Astrocyte (in vitro differentiated cells and primary cell): ENCODE measurements at regions not wholly inside any gene's neighbourhood (a gene's known extent, or its start where the extent isn't known, plus 50 kb on each side); places are given as distances from the start of the nearest gene placed in this dataset.

ENCODE experiments used
- DNase-seq: peaks from one replicate; pipeline ENCODE4 v3.0.0-alpha.2; 2010; ENCODE audit warnings: low read depth
- FAIRE-seq: peaks from 2 replicates; lab custom pipeline; 2011; peaks lifted over from hg19 to GRCh38; lab: Jason Lieb, UNC
- H2AFZ ChIP-seq: 2 replicates; pipeline ENCODE4 v1.6.0; 2012; ENCODE audit warnings: low read depth, low read length, inconsistent platforms
- H3K27ac ChIP-seq: 2 replicates; pipeline ENCODE4 v1.5.1; 2011; ENCODE audit warnings: low read depth, low read length, inconsistent platforms
- H3K27me3 ChIP-seq: 2 replicates; pipeline ENCODE4 v1.6.0; 2011; ENCODE audit warnings: low read length, inconsistent platforms; ENCODE audit not compliant: insufficient read depth
- H3K36me3 ChIP-seq: 2 replicates; pipeline ENCODE4 v1.5.1; 2011; ENCODE audit warnings: low read length, inconsistent platforms; ENCODE audit not compliant: insufficient read depth
- H3K4me1 ChIP-seq: 2 replicates; pipeline ENCODE4 v1.5.1; 2011; ENCODE audit warnings: low read length, inconsistent platforms; ENCODE audit not compliant: insufficient read depth
- H3K4me2 ChIP-seq: 2 replicates; pipeline ENCODE4 v1.6.0; 2012; ENCODE audit warnings: low read length, inconsistent platforms
- H3K4me3 ChIP-seq: 2 replicates; pipeline ENCODE4 v1.5.1; 2011; ENCODE audit warnings: low read depth, mild to moderate bottlenecking, low read length, inconsistent platforms; ENCODE audit not compliant: insufficient read depth
- H3K79me2 ChIP-seq: 2 replicates; pipeline ENCODE4 v1.6.0; 2012; ENCODE audit warnings: mild to moderate bottlenecking, low read length, inconsistent platforms; ENCODE audit not compliant: insufficient read depth
- H3K9ac ChIP-seq: 2 replicates; pipeline ENCODE4 v1.6.0; 2012; ENCODE audit warnings: mild to moderate bottlenecking, low read length, inconsistent platforms
- H3K9me3 ChIP-seq: 2 replicates; pipeline ENCODE4 v1.5.1; 2012; ENCODE audit warnings: low read depth, mild to moderate bottlenecking, low read length, inconsistent platforms; ENCODE audit not compliant: insufficient read depth
- H4K20me1 ChIP-seq: 2 replicates; pipeline ENCODE4 v1.6.0; 2012; ENCODE audit warnings: low read length, inconsistent platforms; ENCODE audit not compliant: insufficient read depth
- H3K27ac Mint-ChIP-seq: one replicate; pipeline ENCODE4 v1.8.0; 2021; ENCODE audit warnings: mild to moderate bottlenecking, mixed read lengths; ENCODE audit not compliant: unreplicated experiment
- H3K27me3 Mint-ChIP-seq: one replicate; pipeline ENCODE4 v1.8.0; 2021; ENCODE audit warnings: low read depth, mixed read lengths; ENCODE audit not compliant: unreplicated experiment
- H3K36me3 Mint-ChIP-seq: one replicate; pipeline ENCODE4 v1.8.0; 2021; ENCODE audit warnings: low read depth, mixed read lengths; ENCODE audit not compliant: unreplicated experiment
- H3K4me1 Mint-ChIP-seq: one replicate; pipeline ENCODE4 v1.8.0; 2021; ENCODE audit warnings: low read depth, mixed read lengths; ENCODE audit not compliant: unreplicated experiment
- H3K4me3 Mint-ChIP-seq: one replicate; pipeline ENCODE4 v1.8.0; 2021; ENCODE audit warnings: mild to moderate bottlenecking, moderate library complexity, mixed read lengths; ENCODE audit not compliant: unreplicated experiment
- H3K9me3 Mint-ChIP-seq: one replicate; pipeline ENCODE4 v1.8.0; 2021; ENCODE audit warnings: mild to moderate bottlenecking, mixed read lengths; ENCODE audit not compliant: unreplicated experiment
- EZH2 ChIP-seq: IDR thresholded peaks from 2 replicates; pipeline ENCODE4 v1.6.1; 2012; ENCODE audit warnings: mild to moderate bottlenecking, low read length, inconsistent platforms; ENCODE audit not compliant: insufficient read depth
- TF ChIP-seq, protein P1 (sequence below): IDR thresholded peaks from 2 replicates; pipeline ENCODE4 v1.5.1; 2011; ENCODE audit warnings: low read depth, mild to moderate bottlenecking, inconsistent platforms, low read length, moderate library complexity; ENCODE audit not compliant: insufficient read depth

DNA sequence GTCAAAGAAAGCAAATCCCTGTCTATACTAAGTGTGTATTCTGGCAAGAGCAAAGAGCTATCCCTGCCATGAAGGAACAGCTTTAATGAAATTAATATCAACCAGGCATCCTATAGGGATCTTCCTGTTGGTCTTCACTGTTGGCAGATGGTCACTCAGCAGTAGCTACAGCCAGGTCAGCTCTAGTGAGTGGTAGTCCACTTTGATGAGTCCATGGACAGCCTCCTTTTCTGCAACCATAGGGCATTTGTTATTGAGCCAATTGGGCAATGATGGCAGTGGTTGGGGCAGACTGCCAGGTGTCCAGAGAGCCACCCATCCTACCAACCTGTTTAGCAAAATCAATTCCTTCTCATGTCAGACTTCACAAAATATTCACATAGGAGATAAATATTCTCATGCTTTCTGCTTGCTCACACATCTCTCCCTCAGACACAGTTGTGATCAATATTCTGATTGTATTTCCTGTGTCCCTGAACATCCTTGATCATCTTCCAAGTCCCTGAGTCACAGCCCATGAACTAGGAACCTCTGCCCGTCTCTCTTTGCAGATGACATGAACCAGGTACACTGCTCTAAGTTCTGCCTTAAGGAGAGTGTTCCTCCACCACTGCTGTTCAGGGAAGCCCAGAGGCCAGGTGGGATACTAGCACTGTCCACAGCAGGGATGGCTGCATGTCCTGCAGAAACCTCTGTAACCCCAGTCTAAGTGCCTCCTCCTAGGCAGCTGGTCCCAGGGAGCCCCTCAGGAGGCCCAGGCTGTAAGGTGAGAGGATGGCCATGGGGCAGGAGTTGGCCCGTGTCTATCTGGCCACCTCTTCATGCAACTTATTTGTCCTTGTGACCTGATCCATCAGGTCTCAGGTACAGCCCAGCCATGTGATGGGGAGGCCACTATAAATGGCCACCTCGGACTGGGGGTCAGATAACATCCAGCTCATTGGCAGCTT is 74.2 kb upstream of the IGLL5 start:
- H3K4me2 ChIP-seq: no peak overlapping the region
- Mint-ChIP-seq H3K27ac (no peak overlapping the region), H3K9me3 (peaks cover 4% of the 10 kb centered on the region), H3K4me1 (no peaks in the 10 kb centered on the region), H3K4me3 (no peak overlapping the region), H3K27me3 (peaks cover 66% of the 10 kb centered on the region), H3K36me3 (no peaks in the 10 kb centered on the region)
- H3K9ac ChIP-seq: no peak overlapping the region
- H3K27me3 ChIP-seq: no peaks in the 10 kb centered on the region
- TF ChIP-seq EZH2: no peak
- TF ChIP-seq, protein P1, sequence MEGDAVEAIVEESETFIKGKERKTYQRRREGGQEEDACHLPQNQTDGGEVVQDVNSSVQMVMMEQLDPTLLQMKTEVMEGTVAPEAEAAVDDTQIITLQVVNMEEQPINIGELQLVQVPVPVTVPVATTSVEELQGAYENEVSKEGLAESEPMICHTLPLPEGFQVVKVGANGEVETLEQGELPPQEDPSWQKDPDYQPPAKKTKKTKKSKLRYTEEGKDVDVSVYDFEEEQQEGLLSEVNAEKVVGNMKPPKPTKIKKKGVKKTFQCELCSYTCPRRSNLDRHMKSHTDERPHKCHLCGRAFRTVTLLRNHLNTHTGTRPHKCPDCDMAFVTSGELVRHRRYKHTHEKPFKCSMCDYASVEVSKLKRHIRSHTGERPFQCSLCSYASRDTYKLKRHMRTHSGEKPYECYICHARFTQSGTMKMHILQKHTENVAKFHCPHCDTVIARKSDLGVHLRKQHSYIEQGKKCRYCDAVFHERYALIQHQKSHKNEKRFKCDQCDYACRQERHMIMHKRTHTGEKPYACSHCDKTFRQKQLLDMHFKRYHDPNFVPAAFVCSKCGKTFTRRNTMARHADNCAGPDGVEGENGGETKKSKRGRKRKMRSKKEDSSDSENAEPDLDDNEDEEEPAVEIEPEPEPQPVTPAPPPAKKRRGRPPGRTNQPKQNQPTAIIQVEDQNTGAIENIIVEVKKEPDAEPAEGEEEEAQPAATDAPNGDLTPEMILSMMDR: no peak
- no peaks in the 10 kb centered on the region for H3K4me1 ChIP-seq
- H4K20me1 ChIP-seq: no peaks in the 10 kb centered on the region
- no peaks in the 10 kb centered on the region for H3K36me3 ChIP-seq
- H2AFZ ChIP-seq: no peak overlapping the region
- FAIRE-seq (no peak), DNase-seq (no peak)
- H3K79me2 ChIP-seq: no peaks in the 10 kb centered on the region
- no peak overlapping the region for H3K27ac ChIP-seq
- no peaks in the 10 kb centered on the region for H3K9me3 ChIP-seq
- H3K4me3 ChIP-seq: no peak overlapping the region

- no peaks in the 10 kb centered on the region for H3K27me3 ChIP-seq
- Mint-ChIP-seq H3K27me3 (peaks cover 61% of the 10 kb centered on the region), H3K27ac (no peak overlapping the region), H3K36me3 (no peaks in the 10 kb centered on the region), H3K9me3 (peaks cover 4% of the 10 kb centered on the region), H3K4me3 (no peak overlapping the region), H3K4me1 (no peaks in the 10 kb centered on the region)
- no peak overlapping the region for H2AFZ ChIP-seq
- no peaks in the 10 kb centered on the region for H3K4me1 ChIP-seq
- H3K4me2 ChIP-seq: no peak overlapping the region
- no peak for TF ChIP-seq EZH2
- TF ChIP-seq, protein P1: no peak
- H4K20me1 ChIP-seq: no peaks in the 10 kb centered on the region
- H3K27ac ChIP-seq: no peak overlapping the region
- H3K79me2 ChIP-seq: no peaks in the 10 kb centered on the region
- DNase-seq: no peak
- H3K4me3 ChIP-seq: no peak overlapping the region
- H3K9me3 ChIP-seq: no peaks in the 10 kb centered on the region
- H3K36me3 ChIP-seq: no peaks in the 10 kb centered on the region
- no peak for FAIRE-seq
- no peak overlapping the region for H3K9ac ChIP-seq
Observed at GRCh38 chr22:22814666-22815396, 72.8 kb upstream of the IGLL5 start.
